SK-N-SH treated with all-trans-retinoic acid at 6 μM for 48 hours (cell line): ENCODE measurements at regions not wholly inside any gene's neighbourhood (a gene's known extent, or its start where the extent isn't known, plus 50 kb on each side); places are given as distances from the start of the nearest gene placed in this dataset.

Experiments
- ARNTL ChIP-seq: fragments of 450-650 bp; formaldehyde crosslinking; IDR thresholded peaks from 2 replicates; pipeline ENCODE4 v1.5.0; 2020; ENCODE audit warnings: low read depth, mild to moderate bottlenecking, moderate library complexity, borderline replicate concordance
- BACH2 ChIP-seq: fragments of 250-450 bp; sonication (Bioruptor Pico); IDR thresholded peaks from 2 replicates; pipeline ENCODE4 v1.9.0; 2021; ENCODE audit warnings: mild to moderate bottlenecking, borderline replicate concordance
- ISL1 ChIP-seq: fragments of 250-450 bp; sonication (Bioruptor Pico); IDR thresholded peaks from 2 replicates; pipeline ENCODE4 v2.1.2; 2022; ENCODE audit warnings: mild to moderate bottlenecking, moderate library complexity
- OSR1 ChIP-seq: fragments of 250-450 bp; sonication (Bioruptor Pico); IDR thresholded peaks from 2 replicates; pipeline ENCODE4 v1.8.0; 2022; ENCODE audit warnings: moderate library complexity, mild to moderate bottlenecking, inconsistent platforms
- PATZ1 ChIP-seq: fragments of 250-450 bp; sonication (Bioruptor Pico); IDR thresholded peaks from 2 replicates; pipeline ENCODE4 v1.8.0; 2020; ENCODE audit warnings: mild to moderate bottlenecking, moderate library complexity, borderline replicate concordance
- PPARA ChIP-seq: fragments of 250-450 bp; sonication (Bioruptor Pico); IDR thresholded peaks from 2 replicates; pipeline ENCODE4 v1.5.0; 2020; ENCODE audit warnings: mild to moderate bottlenecking, borderline replicate concordance
- RARB ChIP-seq: fragments of 250-450 bp; sonication (Bioruptor Pico); IDR thresholded peaks from 2 replicates; pipeline ENCODE4 v1.8.0; 2021; ENCODE audit warnings: mild to moderate bottlenecking, moderate library complexity
- SNAI2 ChIP-seq: fragments of 250-450 bp; sonication (Bioruptor Pico); IDR thresholded peaks from 2 replicates; pipeline ENCODE4 v1.5.0; 2020; ENCODE audit warnings: mild to moderate bottlenecking, moderate library complexity
- TCF4 ChIP-seq: fragments of 250-450 bp; sonication (Bioruptor Pico); IDR thresholded peaks from 2 replicates; pipeline ENCODE4 v1.8.0; 2021; ENCODE audit warnings: mild to moderate bottlenecking, moderate library complexity, borderline replicate concordance
- TOX ChIP-seq: fragments of 250-450 bp; sonication (Bioruptor Pico); IDR thresholded peaks from 2 replicates; pipeline ENCODE4 v1.8.0; 2021; ENCODE audit warnings: mild to moderate bottlenecking, moderate library complexity, borderline replicate concordance
- ZFP3 ChIP-seq: fragments of 250-450 bp; sonication (Bioruptor Pico); IDR thresholded peaks from 2 replicates; pipeline ENCODE4 v1.5.0; 2020; ENCODE audit warnings: mild to moderate bottlenecking, moderate library complexity
- ZFP30 ChIP-seq: fragments of 450-650 bp; formaldehyde crosslinking; IDR thresholded peaks from 2 replicates; pipeline ENCODE4 v1.5.0; 2022; ENCODE audit warnings: mild to moderate bottlenecking, moderate library complexity
- ZNF8 ChIP-seq: fragments of 450-650 bp; formaldehyde crosslinking; IDR thresholded peaks from 2 replicates; pipeline ENCODE4 v1.5.0; 2020; ENCODE audit warnings: mild to moderate bottlenecking, moderate library complexity

GRCh38 chr13:87356314-87356713 is 314.9 kb upstream of the SLITRK5 start:
- no peak for TF ChIP-seq PATZ1
- TF ChIP-seq ZNF8, result no peak
- TF ChIP-seq ARNTL (CRISPR knock-in tag), result no peak
- no peak for TF ChIP-seq ISL1 (CRISPR knock-in tag)
- no peak for TF ChIP-seq ZFP30 (CRISPR knock-in tag)
- no peak for TF ChIP-seq SNAI2
- no peak for TF ChIP-seq OSR1
- TF ChIP-seq ZFP3 (CRISPR knock-in tag), result no peak
- TF ChIP-seq RARB (CRISPR knock-in tag), result no peak
- TF ChIP-seq TOX (CRISPR knock-in tag), result no peak
- TF ChIP-seq PPARA (CRISPR knock-in tag), result no peak
- TF ChIP-seq BACH2 (CRISPR knock-in tag), result no peak
- TF ChIP-seq TCF4, result no peak
